H1 (cell line): ENCODE measurements at regions not wholly inside any gene's neighbourhood (a gene's known extent, or its start where the extent isn't known, plus 50 kb on each side); places are given as distances from the start of the nearest gene placed in this dataset.

Source experiments
- CTCF ChIA-PET: fragments of 300-600 bp; sonication (Branson Sonifier 250); formaldehyde crosslinking; loops from one replicate; lab custom pipeline; 2021; ENCODE audit not compliant: partially characterized antibody; lab: Charles Lee
- POLR2A ChIA-PET: fragments of 300-600 bp; sonication (Branson Sonifier 250); formaldehyde crosslinking; loops from one replicate; lab custom pipeline; 2021; ENCODE audit warnings: inconsistent platforms; ENCODE audit not compliant: partially characterized antibody; lab: Charles Lee
- DNase-seq, 2 experiments: peaks; one replicate each; pipeline versions ENCODE4 v3.0.0 to v3.0.0-alpha.2; 2010 to 2022; ENCODE audit warnings: low spot score in 2 of 2, low read depth in 1 of 2, mixed read lengths in 1 of 2
- FAIRE-seq: peaks from 2 replicates; lab custom pipeline; 2011; peaks lifted over from hg19 to GRCh38; lab: Jason Lieb, UNC
- H2AFZ ChIP-seq: 2 replicates; pipeline ENCODE4 v1.8.1; 2012; ENCODE audit warnings: low read length, inconsistent platforms
- H2AK5ac ChIP-seq: 2 replicates; pipeline ENCODE4 v1.6.1; 2013; ENCODE audit warnings: low read depth, low read length
- H2BK120ac ChIP-seq: replicated peaks from 2 replicates; pipeline ENCODE3; 2013; ENCODE audit warnings: low read depth, low read length, inconsistent platforms
- H2BK12ac ChIP-seq: 2 replicates; pipeline ENCODE4 v1.6.1; 2013; ENCODE audit warnings: low read depth, low read length
- H2BK15ac ChIP-seq: 2 replicates; pipeline ENCODE4 v1.6.1; 2013; ENCODE audit warnings: low read length
- H2BK20ac ChIP-seq: 2 replicates; pipeline ENCODE4 v1.6.1; 2013; ENCODE audit warnings: low read length
- H2BK5ac ChIP-seq: 2 replicates; pipeline ENCODE4 v1.6.1; 2013; ENCODE audit warnings: low read depth, low read length
- H3K14ac ChIP-seq: 2 replicates; pipeline ENCODE4 v1.6.1; 2013; ENCODE audit warnings: inconsistent platforms; ENCODE audit not compliant: insufficient read length
- H3K18ac ChIP-seq: 2 replicates; pipeline ENCODE4 v1.6.1; 2013; ENCODE audit warnings: low read length; ENCODE audit errors: extremely low read depth
- H3K23ac ChIP-seq: 2 replicates; pipeline ENCODE4 v1.6.1; 2013; ENCODE audit warnings: inconsistent platforms; ENCODE audit not compliant: insufficient read length
- H3K23me2 ChIP-seq: 2 replicates; pipeline ENCODE4 v1.6.1; 2013; ENCODE audit warnings: low read depth, low read length
- H3K27ac ChIP-seq: 2 replicates; pipeline ENCODE4 v1.6.1; 2011; ENCODE audit warnings: low read depth, low read length, inconsistent platforms
- H3K27me3 ChIP-seq, 4 experiments: replicated peaks in 1 of 4; 1 replicate in 1 of 4; 2 replicates in 3 of 4; pipeline versions ENCODE4 v1.6.1 to v1.8.1; 2011 to 2013; ENCODE audit warnings: low read length in 3 of 4, mild to moderate bottlenecking in 3 of 4, inconsistent platforms in 2 of 4, mixed read lengths in 2 of 4, moderate library complexity in 1 of 4; ENCODE audit not compliant: control insufficient read depth in 3 of 4, insufficient read depth in 3 of 4; ENCODE audit errors: extremely low read depth in 1 of 4
- H3K36me3 ChIP-seq, 4 experiments: 2 replicates each; pipeline versions ENCODE4 v1.6.1 to v1.8.1; 2011 to 2013; ENCODE audit warnings: mild to moderate bottlenecking in 4 of 4, low read length in 3 of 4, moderate library complexity in 2 of 4, control low read depth in 1 of 4, inconsistent platforms in 1 of 4; ENCODE audit not compliant: insufficient read depth in 4 of 4, control insufficient read depth in 2 of 4
- H3K4ac ChIP-seq: replicated peaks from 2 replicates; pipeline ENCODE3; 2013; ENCODE audit warnings: low read length, low read depth, mixed read lengths, inconsistent platforms; ENCODE audit not compliant: insufficient read length
- H3K4me1 ChIP-seq, 4 experiments: replicated peaks in 1 of 4; 1 replicate in 1 of 4; 2 replicates in 3 of 4; pipeline versions ENCODE4 v1.6.1 to v1.8.1; 2011 to 2013; ENCODE audit warnings: low read length in 3 of 4, inconsistent platforms in 2 of 4, mixed read lengths in 1 of 4; ENCODE audit not compliant: insufficient read depth in 4 of 4, control insufficient read depth in 3 of 4
- H3K4me2 ChIP-seq, 2 experiments: 2 replicates each; pipeline versions ENCODE4 v1.6.1 to v1.8.1; 2011 to 2013; ENCODE audit warnings: low read depth in 2 of 2, low read length in 2 of 2, control low read depth in 1 of 2, inconsistent platforms in 1 of 2, mild to moderate bottlenecking in 1 of 2; ENCODE audit not compliant: insufficient read depth in 1 of 2
- H3K4me3 ChIP-seq, 4 experiments: fragments of 200-600, 300-600 bp in 1 of 4; sonication (generic), shearing (Covaris generic), sonication (Bioruptor Twin) in 1 of 4; 2 replicates each; pipeline versions ENCODE4 v1.5.1 to v1.8.1; 2011 to 2016; ENCODE audit warnings: low read length in 4 of 4, low read depth in 3 of 4, control low read depth in 2 of 4, inconsistent platforms in 2 of 4, mild to moderate bottlenecking in 2 of 4, mixed read lengths in 1 of 4, moderate library complexity in 1 of 4; ENCODE audit not compliant: insufficient read depth in 2 of 4; ENCODE audit errors: extremely low read depth in 1 of 4
- H3K56ac ChIP-seq: replicated peaks from 2 replicates; pipeline ENCODE3; 2013; ENCODE audit warnings: low read depth, mild to moderate bottlenecking, mixed read lengths, low read length, inconsistent platforms; ENCODE audit not compliant: insufficient read length
- H3K79me1 ChIP-seq: 2 replicates; pipeline ENCODE4 v1.6.1; 2013; ENCODE audit warnings: low read depth, low read length, control low read depth
- H3K79me2 ChIP-seq, 2 experiments: 2 replicates each; pipeline versions ENCODE4 v1.6.1 to v1.8.1; 2012 to 2013; ENCODE audit warnings: low read length in 2 of 2, mild to moderate bottlenecking in 2 of 2, inconsistent platforms in 1 of 2; ENCODE audit not compliant: insufficient read depth in 2 of 2, control insufficient read depth in 1 of 2
- H3K9ac ChIP-seq, 4 experiments: replicated peaks in 1 of 4; 1 replicate in 1 of 4; 2 replicates in 3 of 4; pipeline versions ENCODE4 v1.6.1 to v1.8.1; 2011 to 2013; ENCODE audit warnings: low read depth in 3 of 4, low read length in 3 of 4, control low read depth in 2 of 4, mild to moderate bottlenecking in 2 of 4, moderate library complexity in 2 of 4, inconsistent platforms in 1 of 4; ENCODE audit errors: extremely low read depth in 1 of 4
- H3K9me3 ChIP-seq, 2 experiments: 2 replicates each; pipeline versions ENCODE4 v1.6.1 to v1.8.1; 2012 to 2013; ENCODE audit warnings: mild to moderate bottlenecking in 2 of 2, moderate library complexity in 2 of 2, control low read depth in 1 of 2, inconsistent platforms in 1 of 2, low read depth in 1 of 2, low read length in 1 of 2, mixed read lengths in 1 of 2; ENCODE audit not compliant: insufficient read depth in 2 of 2
- H4K20me1 ChIP-seq, 2 experiments: replicated peaks in 1 of 2; 2 replicates each; pipeline versions ENCODE3 to v1.8.1; 2011 to 2013; ENCODE audit warnings: inconsistent platforms in 2 of 2, low read length in 2 of 2, mild to moderate bottlenecking in 1 of 2; ENCODE audit not compliant: insufficient read depth in 2 of 2, control insufficient read depth in 1 of 2
- H4K5ac ChIP-seq: 2 replicates; pipeline ENCODE4 v1.6.1; 2013; ENCODE audit warnings: low read length, low read depth, mixed read lengths, inconsistent platforms; ENCODE audit not compliant: insufficient read length
- H4K8ac ChIP-seq: 2 replicates; pipeline ENCODE4 v1.8.0; 2013; ENCODE audit warnings: mild to moderate bottlenecking, moderate library complexity, low read length, inconsistent platforms; ENCODE audit not compliant: insufficient read depth; ENCODE audit errors: extremely low read depth
- H4K91ac ChIP-seq: replicated peaks from 2 replicates; pipeline ENCODE3; 2013; ENCODE audit warnings: low read length, mixed read lengths, inconsistent platforms; ENCODE audit not compliant: insufficient read length
- CBX5 ChIP-seq: fragments of 300-800, 300-1000 bp; sonication (generic); IDR thresholded peaks from 2 replicates; pipeline ENCODE4 v1.7.1; 2016; ENCODE audit warnings: antibody characterized with exemption, low read length, low read depth
- CBX8 ChIP-seq: fragments of 300-800, 300-1000 bp; sonication (generic); IDR thresholded peaks from 2 replicates; pipeline ENCODE4 v1.7.1; 2016; ENCODE audit warnings: low read depth, low read length, borderline replicate concordance
- GTF2F1 ChIP-seq: IDR thresholded peaks from 2 replicates; pipeline ENCODE4 v1.6.1; 2012; ENCODE audit warnings: low read depth, low read length, improper control_type of control experiment, borderline replicate concordance
- KDM5A ChIP-seq: fragments of 200-600 bp; IDR thresholded peaks from 2 replicates; pipeline ENCODE4 v1.7.1; 2012; ENCODE audit warnings: mild to moderate bottlenecking, low read length, inconsistent platforms, mixed read lengths
- POLR2AphosphoS5 ChIP-seq: IDR thresholded peaks from 2 replicates; pipeline ENCODE4 v1.6.1; 2011; ENCODE audit warnings: low read depth, low read length
- RAD21 ChIP-seq, 2 experiments: IDR thresholded peaks in 1 of 2; conservative IDR thresholded peaks in 1 of 2; 2 replicates each; pipeline ENCODE4 v1.6.1; 2011; ENCODE audit warnings: low read depth in 2 of 2, low read length in 2 of 2, improper control_type of control experiment in 1 of 2, inconsistent platforms in 1 of 2, mild to moderate bottlenecking in 1 of 2, moderate library complexity in 1 of 2
- SUZ12 ChIP-seq: fragments of 200-600 bp; sonication (generic); IDR thresholded peaks from 2 replicates; pipeline ENCODE4 v1.6.1; 2012; ENCODE audit warnings: mild to moderate bottlenecking, inconsistent platforms, low read length, moderate library complexity, mixed read lengths
- TAF7 ChIP-seq: optimal IDR thresholded peaks from 2 replicates; pipeline ENCODE3; 2011; ENCODE audit warnings: low read depth, mild to moderate bottlenecking, inconsistent platforms, low read length, moderate library complexity, borderline replicate concordance
- WGBS, 2 experiments: shearing (Covaris generic) in 1 of 2; methylation state at CpG; one replicate each; pipeline versions ENCODE4 v1.1.6 to v1.1.7; 2013 to 2015; ENCODE audit warnings: low lambda C conversion rate in 2 of 2, mixed read lengths in 2 of 2, inconsistent platforms in 1 of 2, low coverage in 1 of 2, missing lambda C conversion rate in 1 of 2; ENCODE audit not compliant: insufficient replicate concordance in 2 of 2, insufficient coverage in 1 of 2, insufficient read length in 1 of 2; ENCODE audit errors: extremely low coverage in 1 of 2, missing lambda C conversion rate in 1 of 2; 5-methylcytosine and 5-hydroxymethylcytosine counted together

DNA sequence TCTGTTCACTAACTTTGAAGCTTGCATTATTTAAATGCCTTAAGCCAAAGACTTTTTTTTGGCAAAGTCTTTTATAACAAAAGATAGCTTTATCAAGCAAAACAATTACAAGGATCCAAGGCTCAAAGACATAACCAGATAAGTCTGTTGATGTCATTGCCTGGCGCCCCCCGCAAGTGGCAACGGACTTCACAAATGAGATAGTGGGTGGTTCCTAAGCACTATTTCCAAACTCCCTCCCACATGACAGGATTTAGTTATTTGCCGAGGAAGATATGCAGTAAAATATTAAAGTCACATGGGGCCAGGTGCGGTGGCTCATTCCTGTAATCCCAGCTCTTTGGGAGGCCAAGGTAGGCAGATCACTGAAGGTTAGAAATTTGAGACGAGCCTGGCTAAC is 194.2 kb upstream of the DDI1 start:
- Histone ChIP-seq H3K27ac (no peak overlapping the region), H3K27me3 (no peaks in the 10 kb centered on the region), H4K8ac (no peak overlapping the region), H3K9ac (no peak overlapping the region), H3K18ac (no peak overlapping the region), H3K4ac (no peak overlapping the region), H2AK5ac (no peak overlapping the region), H4K91ac (no peak overlapping the region), H3K36me3 (no peaks in the 10 kb centered on the region), H3K4me1 (no peaks in the 10 kb centered on the region), H3K4me2 (no peak overlapping the region), H3K14ac (no peak overlapping the region), H2BK120ac (no peak overlapping the region), H3K23me2 (no peaks in the 10 kb centered on the region; the same call in 1 of the 2 replicates), H3K79me1 (no peaks in the 10 kb centered on the region), H3K23ac (no peak overlapping the region)
- CTCF ChIA-PET = interaction anchor here (1.3 to 1.4 kb wide), 2 partner anchors 12 to 32 kb away, joined by 3 to 5 read pairs; no protein-coding TSS in a partner anchor
- 87% methylated on average over 6 of the region's 6 CpGs; no CpG with 5 or more reads in 1 of the 2 experiments for WGBS, 2 experiments
- no peak for DNase-seq
- no peak for TF ChIP-seq CBX8
- no peak for TF ChIP-seq CBX5
- TF ChIP-seq SUZ12 = no peak
- no peak for TF ChIP-seq GTF2F1
- TF ChIP-seq RAD21 (IDR thresholded peaks at IDR 0.05 in 1 of 2, conservative IDR thresholded peaks at IDR 0.05 in 1 of 2; ENCODE audit: low read depth in 2 of 2, low read length in 2 of 2) = no peak
- no peak for TF ChIP-seq POLR2AphosphoS5
- no peak for TF ChIP-seq TAF7
- no peak for TF ChIP-seq KDM5A
- TF ChIP-seq, all 59 proteins: peak for 0
- Histone ChIP-seq H4K5ac (no peak overlapping the region), H2BK12ac (no peak overlapping the region), H2AFZ (no peak overlapping the region), H3K56ac (no peak overlapping the region), H3K9me3 (no peaks in the 10 kb centered on the region), H4K20me1 (no peaks in the 10 kb centered on the region), H3K79me2 (no peaks in the 10 kb centered on the region), H2BK20ac (no peak overlapping the region), H2BK15ac (no peak overlapping the region), H2BK5ac (no peak overlapping the region), H3K4me3 (no peak overlapping the region)
- FAIRE-seq = no peak
- POLR2A ChIA-PET = no interaction called here
